ENCODE measurements at regions not wholly inside any gene's neighbourhood (a gene's known extent, or its start where the extent isn't known, plus 50 kb on each side); places are given as distances from the start of the nearest gene placed in this dataset.

GRCh38 chr2:34176693-34177092, 577.6 kb upstream of the FAM98A start:
- TF ChIP-seq POLR2A (IDR thresholded peaks at IDR 0.05), result no peak
- TF ChIP-seq CTCF (IDR thresholded peaks at IDR 0.05), result no peak
